ENCODE measurements at regions not wholly inside any gene's neighbourhood (a gene's known extent, or its start where the extent isn't known, plus 50 kb on each side); places are given as distances from the start of the nearest gene placed in this dataset.
A peak's percentile ranks its signal among the peaks of the same experiment; 100 is the strongest.

- DNase-seq: no peak
Measured at GRCh38 chr1:208600456-208601190, 356.4 kb upstream of the PLXNA2 start.

GRCh38 chr1:208601561-208601960, 357.4 kb upstream of the PLXNA2 start:
- DNase-seq: no peak

- no peak for DNase-seq
Measured at GRCh38 chr1:208603721-208604120, 359.5 kb upstream of the PLXNA2 start.

- DNase-seq: no peak
Measured at GRCh38 chr1:208604295-208604694, 360.1 kb upstream of the PLXNA2 start.

- DNase-seq: no peak
Measured at GRCh38 chr1:208606959-208607358, 362.8 kb upstream of the PLXNA2 start.

- no peak for DNase-seq
Measured at GRCh38 chr1:208607616-208608015, 363.4 kb upstream of the PLXNA2 start.

- DNase-seq: no peak
Measured at GRCh38 chr1:208614610-208615009, 370.4 kb upstream of the PLXNA2 start.

GRCh38 chr1:208615371-208615770, 371.2 kb upstream of the PLXNA2 start:
- DNase-seq: no peak

- DNase-seq: no peak
Measured at GRCh38 chr1:208616776-208617175, 372.6 kb upstream of the PLXNA2 start.

GRCh38 chr1:208628022-208628914, 384.1 kb upstream of the PLXNA2 start:
- DNase-seq: peak; percentile 45

- DNase-seq: no peak
Measured at GRCh38 chr1:208631092-208631491, 386.9 kb upstream of the PLXNA2 start.

- DNase-seq: no peak
Measured at GRCh38 chr1:208631506-208631905, 387.3 kb upstream of the PLXNA2 start.

GRCh38 chr1:208634346-208635140, 390.4 kb upstream of the PLXNA2 start:
- DNase-seq: no peak

GRCh38 chr1:208637181-208637580, 393.0 kb upstream of the PLXNA2 start:
- no peak for DNase-seq

- no peak for DNase-seq
Measured at GRCh38 chr1:208639382-208639781, 395.2 kb upstream of the PLXNA2 start.

- no peak for DNase-seq
Measured at GRCh38 chr1:208640295-208640694, 396.1 kb upstream of the PLXNA2 start.

GRCh38 chr1:208641579-208642280, 397.5 kb upstream of the PLXNA2 start:
- no peak for DNase-seq

GRCh38 chr1:208643005-208643597, 398.9 kb upstream of the PLXNA2 start:
- DNase-seq: peak; percentile 4

- peak; percentile 23 for DNase-seq
Measured at GRCh38 chr1:208644401-208645160, 400.4 kb upstream of the PLXNA2 start.

- DNase-seq: no peak
Measured at GRCh38 chr1:208646431-208646830, 402.2 kb upstream of the PLXNA2 start.

- no peak for DNase-seq
Measured at GRCh38 chr1:208648146-208648545, 404.0 kb upstream of the PLXNA2 start.

All from COR-L47 (cell line).